ENCODE measurements at regions not wholly inside any gene's neighbourhood (a gene's known extent, or its start where the extent isn't known, plus 50 kb on each side); places are given as distances from the start of the nearest gene placed in this dataset.

GRCh38 chr2:66082581-66082980, 352.3 kb upstream of the MEIS1 start:
- no peak for DNase-seq (ENCODE audit: low read depth in 1 of 2, low spot score in 1 of 2)
- TF ChIP-seq CTCF (IDR thresholded peaks at IDR 0.05; ENCODE audit: insufficient read depth, low read length) (no peak), POLR2AphosphoS5 (IDR thresholded peaks at IDR 0.05; ENCODE audit: low read depth) (no peak), GABPA (IDR thresholded peaks at IDR 0.05; ENCODE audit: low read depth) (no peak), SPI1 (IDR thresholded peaks at IDR 0.05; ENCODE audit: borderline replicate concordance, low read depth) (no peak), REST (IDR thresholded peaks at IDR 0.05; ENCODE audit: insufficient replicate concordance, low read depth) (no peak)
- no peaks in the 10 kb centered on the region for H3K27me3 ChIP-seq (ENCODE audit: insufficient read depth, poor library complexity, severe bottlenecking)

GRCh38 chr2:66080127-66080526, 354.8 kb upstream of the MEIS1 start:
- Histone ChIP-seq H3K27me3 (ENCODE audit: insufficient read depth, poor library complexity, severe bottlenecking) (no peaks in the 10 kb centered on the region), H3K4me3 (replicated peaks; ENCODE audit: insufficient read depth, low read length) (no peak overlapping the region), H3K27ac (replicated peaks) (no peak overlapping the region)
- no peak for TF ChIP-seq GABPA (IDR thresholded peaks at IDR 0.05; ENCODE audit: low read depth)
- no peak for TF ChIP-seq CTCF (IDR thresholded peaks at IDR 0.05; ENCODE audit: insufficient read depth, low read length)
- no peak for TF ChIP-seq REST (IDR thresholded peaks at IDR 0.05; ENCODE audit: insufficient replicate concordance, low read depth)
- DNase-seq (ENCODE audit: low read depth in 1 of 2, low spot score in 1 of 2), result no peak

More at GRCh38 chr2:66082581-66082980, 352.3 kb upstream of the MEIS1 start:
- no peak overlapping the region for H3K27ac ChIP-seq (replicated peaks)
- no peak overlapping the region for H3K4me3 ChIP-seq (replicated peaks; ENCODE audit: insufficient read depth, low read length)

GRCh38 chr2:66073172-66073571, 361.8 kb upstream of the MEIS1 start:
- Histone ChIP-seq H3K27ac (replicated peaks) (no peak overlapping the region), H3K27me3 (ENCODE audit: insufficient read depth, poor library complexity, severe bottlenecking) (no peaks in the 10 kb centered on the region), H3K4me3 (replicated peaks; ENCODE audit: insufficient read depth, low read length) (no peak overlapping the region)
- DNase-seq (ENCODE audit: low read depth in 1 of 2, low spot score in 1 of 2), result no peak
- no peak for TF ChIP-seq GABPA (IDR thresholded peaks at IDR 0.05; ENCODE audit: low read depth)
- no peak for TF ChIP-seq POLR2AphosphoS5 (IDR thresholded peaks at IDR 0.05; ENCODE audit: low read depth)
- TF ChIP-seq CTCF (IDR thresholded peaks at IDR 0.05; ENCODE audit: insufficient read depth, low read length), result no peak

Data from HL-60 (cell line).